ENCODE measurements at regions not wholly inside any gene's neighbourhood (a gene's known extent, or its start where the extent isn't known, plus 50 kb on each side); places are given as distances from the start of the nearest gene placed in this dataset.

- TF ChIP-seq POLR2A (IDR thresholded peaks at IDR 0.05): no peak
- no peak for TF ChIP-seq CTCF (IDR thresholded peaks at IDR 0.05 in 4 of 5, conservative IDR thresholded peaks at IDR 0.05 in 1 of 5)
- H3K4me3 ChIP-seq: no peak overlapping the region
- no peaks in the 10 kb centered on the region for H3K9me3 ChIP-seq
- ATAC-seq (no peak), DNase-seq (no peak)
- in situ Hi-C loops (cut with MboI; ENCODE audit: low sequenced_read_pairs in 4 of 4) (no loop called here), intact Hi-C loops (cut with DNase I; ENCODE audit: low total_unique reads) (no loop called here)
- H3K36me3 ChIP-seq: no peaks in the 10 kb centered on the region
- peaks cover 0 to 7% of the 10 kb centered on the region in 2 donors for H3K4me1 ChIP-seq
- no peak overlapping the region for H3K27ac ChIP-seq
- no peaks in the 10 kb centered on the region for H3K27me3 ChIP-seq
These were observed 185.2 kb upstream of the PITRM1 start for GRCh38 chr10:3357737-3358136.

- H3K4me3 ChIP-seq: no peak overlapping the region
- H3K4me1 ChIP-seq: peaks cover 0 to 7% of the 10 kb centered on the region in 2 donors
- no peak for ATAC-seq
- TF ChIP-seq POLR2A (IDR thresholded peaks at IDR 0.05) (no peak), CTCF (IDR thresholded peaks at IDR 0.05 in 4 of 5, conservative IDR thresholded peaks at IDR 0.05 in 1 of 5) (no peak)
- H3K27me3 ChIP-seq: no peaks in the 10 kb centered on the region
- in situ Hi-C loops (cut with MboI; ENCODE audit: low sequenced_read_pairs in 4 of 4) (no loop called here), intact Hi-C loops (cut with DNase I; ENCODE audit: low total_unique reads) (no loop called here)
- H3K27ac ChIP-seq: no peak overlapping the region
- H3K9me3 ChIP-seq: no peaks in the 10 kb centered on the region
- no peak for DNase-seq
- H3K36me3 ChIP-seq: no peaks in the 10 kb centered on the region
These were observed 183.0 kb upstream of the PITRM1 start for GRCh38 chr10:3355536-3355935.

- in situ Hi-C loops (cut with MboI; ENCODE audit: low sequenced_read_pairs in 4 of 4): no loop called here
- DNase-seq (no peak), ATAC-seq (no peak)
- Histone ChIP-seq H3K4me1 (peaks cover 0 to 7% of the 10 kb centered on the region in 2 donors), H3K27me3 (no peaks in the 10 kb centered on the region), H3K4me3 (no peak overlapping the region), H3K27ac (no peak overlapping the region), H3K9me3 (no peaks in the 10 kb centered on the region), H3K36me3 (no peaks in the 10 kb centered on the region)
- TF ChIP-seq CTCF (IDR thresholded peaks at IDR 0.05 in 4 of 5, conservative IDR thresholded peaks at IDR 0.05 in 1 of 5): no peak
- no peak for TF ChIP-seq POLR2A (IDR thresholded peaks at IDR 0.05)
- intact Hi-C loops (cut with DNase I; ENCODE audit: low total_unique reads): no loop called here
These were observed 181.8 kb upstream of the PITRM1 start for GRCh38 chr10:3354174-3354900.

- in situ Hi-C loops (cut with MboI; ENCODE audit: low sequenced_read_pairs in 4 of 4) (no loop called here), intact Hi-C loops (cut with DNase I; ENCODE audit: low total_unique reads) (no loop called here)
- ATAC-seq (no peak), DNase-seq (no peak)
- Histone ChIP-seq H3K9me3 (no peaks in the 10 kb centered on the region), H3K4me1 (peaks cover 0 to 7% of the 10 kb centered on the region in 2 donors), H3K27ac (no peak overlapping the region), H3K4me3 (no peak overlapping the region), H3K36me3 (no peaks in the 10 kb centered on the region), H3K27me3 (no peaks in the 10 kb centered on the region)
- TF ChIP-seq POLR2A (IDR thresholded peaks at IDR 0.05) (no peak), CTCF (IDR thresholded peaks at IDR 0.05 in 4 of 5, conservative IDR thresholded peaks at IDR 0.05 in 1 of 5) (no peak)
These were observed 180.7 kb upstream of the PITRM1 start for GRCh38 chr10:3353235-3353634.

Measured in gastrocnemius medialis (tissue), 4 donors.